ENCODE measurements at regions not wholly inside any gene's neighbourhood (a gene's known extent, or its start where the extent isn't known, plus 50 kb on each side); places are given as distances from the start of the nearest gene placed in this dataset.

GRCh38 chr12:115051378-115051777 is 367.4 kb upstream of the TBX3 start:
- 65 to 74% methylated on average over 5 of the region's 5 CpGs for WGBS, 2 donors

GRCh38 chr12:115049614-115050013 is 365.6 kb upstream of the TBX3 start:
- H3K36me3 ChIP-seq (ENCODE audit: control insufficient read depth in 4 of 4, insufficient read depth in 4 of 4, low read length in 4 of 4), result no peaks in the 10 kb centered on the region
- H3K4me1 ChIP-seq (ENCODE audit: control insufficient read depth in 5 of 5, insufficient read depth in 5 of 5, low read length in 5 of 5), result no peaks in the 10 kb centered on the region
- H3K27me3 ChIP-seq (ENCODE audit: control insufficient read depth in 3 of 3, insufficient read depth in 3 of 3, low read length in 2 of 3), result no peaks in the 10 kb centered on the region
- peaks cover 0 to 2% (median 0%) of the 10 kb centered on the region in 4 donors for H3K9me3 ChIP-seq (ENCODE audit: control insufficient read depth in 4 of 4, insufficient read depth in 3 of 4, low read length in 3 of 4)
- H3K9ac ChIP-seq (ENCODE audit: insufficient read depth in 1 of 2, low read length in 2 of 2), result no peak overlapping the region
- no peak for ATAC-seq (ENCODE audit: insufficient read depth, low FRiP score)
- H3K27ac ChIP-seq (ENCODE audit: low read depth in 1 of 2, low read length in 1 of 2), result no peak overlapping the region
- WGBS, 2 donors, result 84 to 89% methylated on average over 4 of the region's 4 CpGs
- H3K4me3 ChIP-seq, result no peak overlapping the region
- no peak for DNase-seq
- no peak for TF ChIP-seq CTCF (IDR thresholded peaks at IDR 0.05; ENCODE audit: control extremely low read depth, extremely low read depth)

More at GRCh38 chr12:115051378-115051777, 367.4 kb upstream of the TBX3 start:
- Histone ChIP-seq H3K4me3 (no peak overlapping the region), H3K9me3 (ENCODE audit: control insufficient read depth in 4 of 4, insufficient read depth in 3 of 4, low read length in 3 of 4) (peaks cover 0 to 2% (median 0%) of the 10 kb centered on the region in 4 donors), H3K27me3 (ENCODE audit: control insufficient read depth in 3 of 3, insufficient read depth in 3 of 3, low read length in 2 of 3) (no peaks in the 10 kb centered on the region), H3K36me3 (ENCODE audit: control insufficient read depth in 4 of 4, insufficient read depth in 4 of 4, low read length in 4 of 4) (no peaks in the 10 kb centered on the region), H3K4me1 (ENCODE audit: control insufficient read depth in 5 of 5, insufficient read depth in 5 of 5, low read length in 5 of 5) (no peaks in the 10 kb centered on the region), H3K27ac (ENCODE audit: low read depth in 1 of 2, low read length in 1 of 2) (no peak overlapping the region), H3K9ac (ENCODE audit: insufficient read depth in 1 of 2, low read length in 2 of 2) (no peak overlapping the region)
- ATAC-seq (ENCODE audit: insufficient read depth, low FRiP score) (no peak), DNase-seq (no peak)
- TF ChIP-seq CTCF (IDR thresholded peaks at IDR 0.05; ENCODE audit: control extremely low read depth, extremely low read depth), result no peak

- no peaks in the 10 kb centered on the region for H3K27me3 ChIP-seq (ENCODE audit: control insufficient read depth in 3 of 3, insufficient read depth in 3 of 3, low read length in 2 of 3)
- no peaks in the 10 kb centered on the region for H3K4me1 ChIP-seq (ENCODE audit: control insufficient read depth in 5 of 5, insufficient read depth in 5 of 5, low read length in 5 of 5)
- no peak overlapping the region for H3K4me3 ChIP-seq
- H3K9ac ChIP-seq (ENCODE audit: insufficient read depth in 1 of 2, low read length in 2 of 2), result no peak overlapping the region
- no peak for TF ChIP-seq CTCF (IDR thresholded peaks at IDR 0.05; ENCODE audit: control extremely low read depth, extremely low read depth)
- ATAC-seq (ENCODE audit: insufficient read depth, low FRiP score) (no peak), DNase-seq (no peak)
- no peak overlapping the region for H3K27ac ChIP-seq (ENCODE audit: low read depth in 1 of 2, low read length in 1 of 2)
- WGBS, 2 donors, result 80 to 94% methylated on average over 1 of the region's 1 CpG
- H3K9me3 ChIP-seq (ENCODE audit: control insufficient read depth in 4 of 4, insufficient read depth in 3 of 4, low read length in 3 of 4), result peaks cover 0 to 3% (median 0%) of the 10 kb centered on the region in 4 donors
- H3K36me3 ChIP-seq (ENCODE audit: control insufficient read depth in 4 of 4, insufficient read depth in 4 of 4, low read length in 4 of 4), result no peaks in the 10 kb centered on the region
Measured at GRCh38 chr12:115046805-115047204, 362.8 kb upstream of the TBX3 start.

GRCh38 chr12:115044073-115044472 is 360.1 kb upstream of the TBX3 start:
- Histone ChIP-seq H3K9ac (ENCODE audit: insufficient read depth in 1 of 2, low read length in 2 of 2) (no peak overlapping the region), H3K36me3 (ENCODE audit: control insufficient read depth in 4 of 4, insufficient read depth in 4 of 4, low read length in 4 of 4) (no peaks in the 10 kb centered on the region), H3K27me3 (ENCODE audit: control insufficient read depth in 3 of 3, insufficient read depth in 3 of 3, low read length in 2 of 3) (no peaks in the 10 kb centered on the region), H3K27ac (ENCODE audit: low read depth in 1 of 2, low read length in 1 of 2) (no peak overlapping the region), H3K9me3 (ENCODE audit: control insufficient read depth in 4 of 4, insufficient read depth in 3 of 4, low read length in 3 of 4) (peaks cover 0 to 5% (median 0%) of the 10 kb centered on the region in 4 donors), H3K4me3 (no peak overlapping the region), H3K4me1 (ENCODE audit: control insufficient read depth in 5 of 5, insufficient read depth in 5 of 5, low read length in 5 of 5) (no peaks in the 10 kb centered on the region)
- TF ChIP-seq CTCF (IDR thresholded peaks at IDR 0.05; ENCODE audit: control extremely low read depth, extremely low read depth), result no peak
- DNase-seq, result no peak
- WGBS, 2 donors, result 90% methylated on average over 6 of the region's 6 CpGs
- no peak for ATAC-seq (ENCODE audit: insufficient read depth, low FRiP score)
